NCI-H1436 (cell line): ENCODE measurements at regions not wholly inside any gene's neighbourhood (a gene's known extent, or its start where the extent isn't known, plus 50 kb on each side); places are given as distances from the start of the nearest gene placed in this dataset.

Experiments
- DNase-seq: peaks from one replicate; lab custom pipeline; 2025; lab: John Stamatoyannopoulos, UW

DNA sequence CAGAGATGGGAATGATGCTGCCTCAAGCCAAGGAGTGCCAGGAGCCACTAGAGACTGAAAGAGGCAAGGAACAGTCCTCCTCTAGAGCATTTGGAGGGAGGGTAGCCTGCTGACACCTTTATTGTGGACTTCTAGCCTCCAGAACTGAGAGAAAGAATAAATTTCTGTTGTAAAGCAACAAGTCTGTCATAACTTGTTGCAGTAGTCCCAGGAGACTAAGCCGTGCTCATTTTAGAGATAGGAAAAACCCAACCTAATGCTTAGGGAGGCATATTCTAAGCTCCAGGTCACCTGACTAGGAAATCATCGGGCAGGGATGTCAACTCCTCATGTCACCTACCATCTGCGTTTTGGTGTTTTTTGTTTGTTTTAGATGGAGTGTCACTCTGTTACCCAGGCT is 345.4 kb upstream of the EEF2KMT start:
- no peak for DNase-seq

DNA sequence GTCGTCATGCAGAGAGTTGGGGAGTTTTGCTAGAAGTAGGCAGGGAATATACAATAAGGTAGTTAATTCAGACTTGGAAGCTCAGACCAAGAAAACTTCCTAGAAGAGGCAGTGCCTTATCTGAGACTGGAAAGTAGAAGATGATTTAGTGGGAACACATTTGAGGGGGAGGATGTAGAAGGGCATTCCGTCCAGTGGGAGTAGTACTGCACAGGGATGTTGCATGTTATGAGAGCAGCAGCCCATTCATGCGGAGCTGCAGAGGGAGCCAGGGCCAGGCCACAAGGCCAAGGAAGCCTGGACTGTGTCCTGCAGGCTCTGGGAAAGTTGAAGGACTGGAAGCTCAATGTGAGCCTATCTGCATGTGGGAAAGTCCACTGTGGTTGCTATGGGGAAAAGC is 344.5 kb upstream of the EEF2KMT start:
- no peak for DNase-seq

DNA sequence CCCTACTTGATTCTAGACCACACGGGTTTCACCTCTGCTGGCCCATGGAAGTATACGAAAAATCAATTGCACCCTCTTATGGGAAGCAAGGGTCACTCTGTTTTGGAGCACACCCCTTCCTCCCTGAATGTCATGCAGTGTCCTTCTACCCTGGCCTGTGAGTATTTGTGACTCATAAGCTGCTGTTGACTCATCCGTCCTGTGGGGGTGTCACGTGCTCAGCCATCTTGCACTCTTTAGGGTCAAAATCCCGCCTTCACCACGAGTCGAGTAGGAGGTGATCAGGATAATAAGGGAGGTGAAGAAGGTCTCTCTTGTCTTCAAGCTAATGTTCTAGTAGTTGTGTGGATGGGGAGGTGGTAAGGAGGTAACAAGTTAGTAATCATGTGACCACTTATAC is 341.0 kb upstream of the EEF2KMT start:
- DNase-seq: no peak

DNA sequence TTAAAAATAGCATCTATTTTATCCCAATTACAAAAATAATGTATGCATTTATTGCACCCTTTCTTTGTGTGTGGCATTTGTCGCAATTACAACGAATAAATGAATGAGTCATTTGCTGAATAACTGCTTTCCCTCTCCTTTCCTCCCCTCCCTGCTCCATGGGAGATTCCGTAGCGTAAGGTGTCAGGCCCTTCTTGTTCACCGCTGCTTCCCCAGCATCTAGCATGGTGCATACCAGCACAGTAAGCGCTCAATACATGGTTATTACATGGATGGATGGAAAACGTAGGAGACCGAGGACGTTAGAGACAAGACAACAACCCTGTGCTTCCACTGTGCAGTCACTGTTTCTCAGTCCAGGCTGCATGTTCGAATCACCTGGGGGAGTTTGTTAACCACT is 336.0 kb upstream of the EEF2KMT start:
- no peak for DNase-seq

DNA sequence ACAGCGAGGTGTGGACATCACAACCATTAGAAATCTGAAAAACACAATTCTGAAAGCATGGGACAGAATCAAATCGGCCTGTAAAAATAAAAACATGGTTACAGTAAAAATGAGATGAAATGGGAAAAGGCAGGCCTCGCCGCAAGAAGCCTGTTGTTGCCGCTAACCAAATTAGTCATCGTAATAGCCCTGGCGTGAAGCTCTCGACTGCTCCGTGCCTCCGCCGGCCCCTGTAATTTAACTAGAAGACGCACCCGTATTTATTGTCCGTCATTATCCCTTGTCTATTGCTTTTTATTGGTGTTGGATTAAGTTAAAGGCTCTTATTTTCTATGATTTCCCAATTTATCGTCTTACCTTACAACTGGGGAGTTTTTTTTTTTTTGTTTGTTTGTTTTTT is 334.6 kb upstream of the EEF2KMT start:
- DNase-seq: no peak

DNA sequence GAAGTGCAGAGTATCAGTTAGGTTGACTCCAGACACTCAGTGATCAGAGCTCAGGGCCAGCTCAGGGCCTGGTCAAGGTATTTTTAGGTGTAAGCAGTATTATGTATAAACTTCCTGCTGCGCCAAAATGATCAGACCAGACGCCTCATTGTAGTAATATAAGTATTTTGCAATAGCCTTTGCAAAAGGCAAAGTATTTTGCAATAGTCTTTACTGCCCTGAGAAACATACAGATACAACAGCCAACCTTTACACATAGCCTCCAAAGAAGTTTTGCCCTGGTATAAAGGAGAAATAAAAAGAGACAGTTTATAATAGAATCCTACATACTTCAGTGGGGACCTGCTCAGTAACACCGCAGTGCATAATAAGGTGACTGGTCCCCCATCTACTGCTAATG is 333.0 kb upstream of the EEF2KMT start:
- DNase-seq: no peak

DNA sequence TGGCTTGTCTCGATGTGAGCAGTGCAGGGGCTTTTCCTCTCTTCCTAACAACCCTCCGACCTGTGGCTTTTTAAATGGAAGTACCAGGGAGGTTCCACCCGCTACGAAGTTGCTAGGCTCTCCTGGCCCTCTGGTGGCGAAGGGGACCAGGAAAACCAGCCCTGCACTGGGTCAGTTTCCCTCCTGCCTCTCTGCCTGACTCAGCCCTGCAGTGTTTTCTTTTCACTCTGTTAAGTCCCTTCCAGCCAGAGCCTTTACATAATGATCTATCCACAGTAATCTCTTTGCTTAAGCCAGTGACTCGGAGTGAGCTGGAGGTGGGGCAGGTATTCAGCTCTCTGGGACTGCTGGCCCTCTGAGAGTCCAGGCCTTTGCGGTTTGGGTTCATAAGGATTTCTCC is 331.3 kb upstream of the EEF2KMT start:
- DNase-seq: no peak

DNA sequence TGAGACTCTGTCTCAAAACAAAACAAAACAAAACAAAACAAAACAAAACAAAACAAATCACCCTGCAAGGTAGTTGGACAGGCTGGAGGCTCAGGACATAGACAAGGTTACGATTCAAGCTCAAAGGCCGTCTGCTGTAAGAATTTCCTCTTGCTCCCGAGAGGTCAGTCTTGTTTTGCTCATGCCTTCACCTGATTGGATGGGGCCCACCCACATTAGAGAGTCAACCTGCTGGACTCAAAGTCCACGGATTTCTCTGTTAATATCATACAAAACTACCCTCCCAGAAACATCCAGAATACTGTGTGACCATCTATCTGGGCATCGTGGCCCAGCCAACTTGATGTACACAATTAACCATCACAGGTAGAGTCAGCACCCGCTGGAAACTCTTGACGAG is 330.0 kb upstream of the EEF2KMT start:
- no peak for DNase-seq

DNA sequence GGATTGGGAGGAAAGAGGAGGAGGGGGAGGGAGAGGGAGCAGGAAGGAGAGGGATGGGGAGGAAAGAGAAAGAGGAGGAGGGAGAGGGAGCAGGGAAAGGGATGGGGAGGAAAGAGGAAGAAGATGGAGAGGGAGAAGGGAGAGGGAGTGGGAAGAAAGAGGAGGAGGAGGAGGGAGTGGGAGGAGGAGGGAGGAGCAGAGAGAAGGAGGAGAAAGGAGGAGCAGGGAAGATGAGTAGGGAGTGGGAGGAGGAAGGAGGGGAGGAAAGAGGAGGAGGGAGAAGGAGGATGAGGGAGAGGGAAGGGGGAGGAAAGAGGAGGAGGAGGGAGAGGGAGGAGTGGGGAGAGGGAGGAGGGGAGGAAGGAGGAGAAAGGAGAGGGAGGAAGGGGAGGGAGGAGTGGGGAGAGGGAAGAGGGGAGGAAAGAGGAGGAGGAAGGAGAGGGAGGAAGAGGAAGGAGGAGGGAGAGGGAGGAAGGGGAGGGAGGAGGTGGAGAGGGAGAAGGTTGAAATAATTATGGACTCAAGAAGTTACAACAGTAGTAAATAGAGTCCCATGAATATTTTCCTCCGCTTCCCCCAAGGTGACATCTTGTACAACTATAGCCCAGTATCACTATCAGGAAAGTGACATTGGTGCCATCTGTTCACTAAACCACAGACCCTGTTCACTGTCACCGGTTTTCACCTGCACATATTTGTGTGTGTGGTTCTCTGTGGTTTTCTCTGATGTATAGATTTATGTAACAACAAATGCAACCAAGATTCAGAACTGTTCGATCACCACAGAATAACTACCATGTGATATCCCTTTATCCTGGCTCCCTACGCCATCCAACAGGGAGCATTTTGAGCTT is 325.3 kb upstream of the EEF2KMT start:
- DNase-seq: no peak

DNA sequence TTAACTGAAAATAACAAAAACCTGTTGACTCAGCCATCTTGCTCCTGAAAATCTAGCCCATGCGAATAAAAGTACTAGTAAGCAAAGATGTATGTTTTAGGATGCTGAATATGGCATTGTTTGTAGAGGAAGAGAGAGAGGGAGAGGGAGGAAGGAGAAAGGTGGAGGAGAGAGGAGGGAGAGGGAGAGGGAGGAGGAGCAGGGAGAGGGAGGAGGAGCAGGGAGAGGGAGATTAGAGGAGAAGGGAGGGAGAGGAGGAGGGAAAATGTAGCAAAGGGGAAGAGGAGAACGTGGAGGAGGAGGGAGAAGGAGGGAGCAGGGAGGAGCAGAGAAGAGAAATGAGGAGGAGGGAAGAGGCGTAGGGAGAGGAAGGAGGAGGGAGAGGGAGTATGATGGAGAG is 324.5 kb upstream of the EEF2KMT start:
- DNase-seq: no peak

DNA sequence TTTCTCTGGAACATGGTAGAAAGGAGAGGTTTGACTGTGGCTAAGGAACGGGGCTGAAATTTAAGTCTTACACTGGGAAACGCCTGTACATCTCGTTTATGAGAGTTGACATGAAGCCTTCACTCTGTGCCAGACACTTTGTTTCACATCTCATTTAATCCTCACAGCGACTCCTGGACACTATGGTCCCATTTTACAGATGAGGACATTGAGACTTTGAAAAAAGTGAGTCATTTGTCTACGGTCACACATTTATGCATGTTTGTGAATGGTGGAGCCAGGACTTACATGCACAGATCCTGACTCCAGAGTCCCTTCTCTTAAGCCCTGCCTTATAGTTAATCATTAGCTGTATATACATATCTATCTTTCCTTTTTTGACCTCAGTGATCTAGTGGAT is 318.4 kb upstream of the EEF2KMT start:
- DNase-seq: no peak

DNA sequence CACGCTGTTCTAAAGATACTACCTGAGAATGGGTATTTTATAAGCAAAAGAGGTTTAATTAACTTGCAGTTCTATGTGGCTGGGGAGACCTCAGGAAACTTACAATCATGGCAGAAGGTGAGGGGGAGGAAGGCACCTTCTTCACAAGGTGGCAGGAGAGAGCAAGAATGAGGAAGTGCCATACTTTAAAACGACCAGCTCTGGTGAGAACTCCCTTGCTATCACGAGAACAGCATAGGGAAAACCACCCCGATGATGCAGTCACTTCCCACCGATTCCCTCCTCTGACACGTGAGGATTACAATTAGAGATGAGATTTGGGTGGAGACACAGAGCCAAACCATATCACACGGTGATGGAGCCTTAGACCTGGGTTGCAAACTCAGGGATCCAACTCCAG is 317.5 kb upstream of the EEF2KMT start:
- DNase-seq: no peak

DNA sequence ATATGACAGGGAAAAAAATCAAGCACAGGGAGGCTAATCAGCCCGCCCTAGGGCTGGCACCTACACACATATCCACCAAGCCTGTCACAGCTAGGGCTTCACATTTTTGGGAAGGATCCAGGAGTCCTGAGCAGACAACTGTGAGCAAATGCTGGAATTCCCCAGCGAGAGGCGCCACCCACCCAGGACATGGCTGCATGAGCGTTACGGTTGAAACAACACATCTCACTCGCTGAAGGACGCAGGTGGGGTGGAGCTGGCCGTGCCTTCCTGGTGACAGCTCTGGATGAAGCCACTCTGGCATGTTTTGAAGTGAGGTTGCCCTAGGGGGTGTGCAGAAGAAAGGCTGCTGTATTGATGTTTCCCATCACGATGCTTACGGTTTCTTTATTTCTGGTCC is 315.1 kb upstream of the EEF2KMT start:
- no peak for DNase-seq

DNA sequence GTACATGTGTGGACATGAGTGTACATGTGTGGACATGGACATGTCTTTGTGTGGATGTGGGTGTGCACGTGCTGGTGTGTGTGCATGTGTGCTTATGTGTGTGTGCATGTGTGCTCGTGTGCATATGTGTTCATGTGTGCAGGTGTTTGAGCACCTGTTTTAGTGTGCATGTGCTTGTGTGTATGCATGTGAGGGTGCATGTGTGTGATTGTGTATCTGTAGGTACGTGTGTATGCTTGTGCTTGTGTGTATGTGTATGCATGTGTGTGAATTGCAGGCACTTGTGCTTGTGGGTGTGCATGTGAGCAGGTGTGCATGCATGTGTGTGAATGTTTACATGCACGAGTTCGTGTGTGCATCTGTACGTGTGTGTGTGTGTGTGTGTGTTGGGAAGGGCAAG is 300.6 kb upstream of the EEF2KMT start:
- no peak for DNase-seq

DNA sequence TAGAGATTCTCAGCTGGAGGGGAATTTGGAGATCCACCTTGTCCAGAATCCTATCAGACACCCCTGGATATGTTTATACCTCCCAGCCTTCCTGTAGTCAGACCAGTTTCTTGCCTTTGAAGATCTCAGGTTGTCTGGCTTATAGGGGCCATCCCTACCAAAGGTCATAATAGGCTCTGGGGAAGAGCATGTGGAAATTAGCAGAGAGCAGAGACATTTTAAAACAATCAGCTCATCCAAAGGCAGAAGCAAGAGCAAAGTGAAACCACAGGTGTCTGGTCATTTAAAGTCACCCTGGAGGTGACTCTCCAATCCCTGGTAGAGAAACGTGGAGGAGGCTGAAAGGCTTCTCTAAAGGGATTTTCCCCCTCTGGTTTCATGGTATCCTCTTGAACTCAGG is 299.3 kb upstream of the EEF2KMT start:
- no peak for DNase-seq

DNA sequence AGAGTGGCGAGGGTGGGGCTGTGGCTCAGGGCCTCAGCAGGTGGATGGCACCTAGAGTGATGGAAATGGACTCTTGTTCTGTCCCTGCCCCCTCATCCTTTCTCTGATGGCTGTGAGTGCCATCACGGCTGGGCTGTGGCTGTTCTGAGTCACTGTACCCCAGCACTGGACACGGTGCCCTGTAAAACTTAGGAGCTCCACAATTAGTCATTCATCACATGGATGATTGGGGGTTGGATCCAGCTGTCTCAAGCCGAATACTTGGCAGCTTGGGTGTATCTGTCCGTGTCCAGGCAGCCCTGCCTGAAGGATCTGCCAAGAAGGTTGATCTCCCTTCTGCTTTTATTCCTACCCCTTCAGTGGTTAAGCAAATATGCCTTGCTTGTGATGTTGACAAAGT is 295.5 kb upstream of the EEF2KMT start:
- no peak for DNase-seq

DNA sequence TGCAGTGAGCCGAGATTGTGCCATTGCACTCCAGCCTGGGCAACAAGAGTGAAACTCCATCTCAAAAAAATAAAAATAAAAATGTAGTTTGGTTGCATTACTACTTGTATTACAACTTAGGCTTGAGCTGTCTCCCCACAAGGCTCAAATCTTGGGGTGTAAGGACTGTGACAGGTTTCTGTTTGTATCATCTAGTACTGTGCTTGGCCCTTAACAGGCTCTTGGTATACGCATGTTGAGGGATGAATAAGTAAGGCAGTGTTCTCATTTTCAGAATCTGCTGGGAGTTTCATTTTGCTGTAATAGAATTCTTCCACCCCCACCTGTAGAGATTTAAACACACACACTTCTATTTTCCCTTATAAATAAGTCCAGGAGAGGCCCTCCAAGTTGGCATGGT is 289.4 kb upstream of the EEF2KMT start:
- no peak for DNase-seq

DNA sequence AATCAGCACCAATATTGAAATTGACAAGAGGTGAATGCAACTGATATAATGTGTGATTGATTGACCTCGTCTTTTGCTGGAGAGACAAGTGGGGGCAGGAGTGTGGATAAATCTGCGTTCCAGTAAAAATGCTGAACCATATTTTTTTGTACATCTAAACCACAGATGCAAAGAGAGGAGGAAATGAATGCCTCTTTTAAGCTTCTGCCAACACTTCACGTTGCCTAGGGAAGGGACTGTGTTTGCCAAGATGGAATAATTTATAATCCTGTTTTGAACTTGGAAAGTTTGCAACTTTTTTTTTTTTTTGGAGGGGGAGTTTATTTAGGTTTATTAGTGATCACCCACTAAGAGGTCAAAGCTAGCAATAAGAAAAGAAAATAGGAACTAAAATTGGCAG is 288.2 kb upstream of the EEF2KMT start:
- no peak for DNase-seq

DNA sequence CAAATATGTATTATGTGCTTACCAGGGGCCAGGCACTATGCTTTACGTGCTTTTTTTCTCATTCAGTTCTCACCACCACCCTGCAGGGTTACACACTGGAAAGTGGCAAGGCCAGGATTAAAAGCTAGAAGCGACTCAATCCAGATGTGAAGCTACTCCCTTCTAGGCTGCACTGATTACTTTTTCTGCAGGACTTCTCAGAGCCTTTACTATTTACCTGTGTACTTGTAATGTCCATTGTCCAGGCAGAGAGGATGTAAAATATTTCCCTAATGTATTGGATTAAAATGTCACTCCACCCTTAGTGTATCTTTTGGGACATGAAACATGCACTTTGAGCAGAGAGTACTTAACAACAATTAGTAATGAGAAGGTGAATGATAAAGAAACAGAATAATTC is 287.5 kb upstream of the EEF2KMT start:
- no peak for DNase-seq

DNA sequence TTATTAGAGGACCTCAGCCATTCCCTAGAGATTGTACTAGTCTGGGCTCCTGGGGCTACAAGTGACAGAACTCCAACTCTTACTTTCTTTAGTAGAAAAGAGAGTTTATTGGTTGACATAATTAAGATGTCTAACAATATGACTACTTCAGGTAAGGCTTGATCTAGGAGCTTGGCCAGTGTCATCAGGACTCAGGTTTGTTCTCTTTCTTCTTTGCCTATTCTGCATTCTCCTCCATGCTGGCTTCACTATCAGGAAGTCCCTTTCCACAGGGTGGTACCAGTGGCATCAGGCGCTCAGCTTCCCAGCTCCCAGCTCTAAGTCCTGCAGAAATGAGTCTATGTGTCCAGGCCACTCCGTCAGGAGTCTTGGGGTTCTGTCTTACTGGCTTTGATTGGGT is 286.1 kb upstream of the EEF2KMT start:
- DNase-seq: no peak

DNA sequence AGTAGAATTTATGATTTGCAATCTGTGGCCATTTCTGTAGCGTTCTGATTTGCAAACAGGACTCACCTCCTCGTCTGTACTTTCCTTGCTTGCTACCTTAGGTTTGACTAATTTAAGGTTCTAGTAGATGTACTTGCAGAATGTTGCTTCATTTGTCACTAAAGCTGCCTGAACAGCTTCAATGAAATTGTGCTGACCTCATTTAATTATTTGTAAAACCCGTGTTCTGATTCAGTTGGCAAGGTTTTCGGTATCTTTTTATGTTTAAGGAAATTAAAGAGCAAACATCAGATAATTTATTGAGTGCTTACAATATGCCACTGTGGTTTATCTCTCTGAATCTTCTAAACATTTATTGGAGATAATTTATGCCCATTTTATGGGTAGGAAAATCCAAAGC is 284.9 kb upstream of the EEF2KMT start:
- no peak for DNase-seq

DNA sequence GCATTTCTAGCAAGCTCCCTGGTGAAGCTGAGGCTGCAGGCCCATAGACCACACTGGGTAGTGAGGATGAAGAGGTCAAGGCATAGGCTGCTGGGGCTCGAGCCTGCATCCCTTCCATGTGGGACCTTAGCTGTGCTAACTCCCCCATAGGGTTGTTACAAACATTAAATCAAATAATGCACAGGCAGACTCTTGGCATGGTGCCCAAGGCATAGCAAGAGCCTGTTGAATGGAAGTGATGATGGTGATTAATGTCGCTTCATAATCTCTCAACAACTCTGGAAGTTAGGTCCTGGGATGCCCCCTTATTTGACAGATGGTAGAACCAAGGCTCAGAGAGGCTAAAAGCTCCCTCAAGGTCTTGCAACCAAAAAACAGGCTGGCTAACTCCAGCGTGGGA is 283.9 kb upstream of the EEF2KMT start:
- no peak for DNase-seq

DNA sequence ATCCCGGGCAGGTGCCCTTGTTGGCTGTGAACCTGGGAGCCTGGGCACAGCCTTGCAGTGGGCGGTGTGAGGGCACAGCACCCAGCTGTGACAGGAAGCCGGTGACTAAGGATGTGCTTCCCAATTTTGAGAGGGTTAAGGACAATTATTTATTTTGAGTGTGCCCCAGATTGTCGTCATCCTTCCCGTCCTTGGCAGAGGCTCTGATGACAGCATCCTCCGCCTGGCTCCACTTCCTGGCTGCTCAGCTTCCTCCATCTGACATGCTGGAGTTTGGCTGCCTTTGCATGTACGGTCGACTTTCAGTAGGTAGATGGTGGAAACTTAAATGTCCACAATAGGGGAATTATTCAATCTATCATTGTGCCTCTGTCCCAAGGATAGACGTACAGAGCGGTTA is 282.4 kb upstream of the EEF2KMT start:
- no peak for DNase-seq

DNA sequence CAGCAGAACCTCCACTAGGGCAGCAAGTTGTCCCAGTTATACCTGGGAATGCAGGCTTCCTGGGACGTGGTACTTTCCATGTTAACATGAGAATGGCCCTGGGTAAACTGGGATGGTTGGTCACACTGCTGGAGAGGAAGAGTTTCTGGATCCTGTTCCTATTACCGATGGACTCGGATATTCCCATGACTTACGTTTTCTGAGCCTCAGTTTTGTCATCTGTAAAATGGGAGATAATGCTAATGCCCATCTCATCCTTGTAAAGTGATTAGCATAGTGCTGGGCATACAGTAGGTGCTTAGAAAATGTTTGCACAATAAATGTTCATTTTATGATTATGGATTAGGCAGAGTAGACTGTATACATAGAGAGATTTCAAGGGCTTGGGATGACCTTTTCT is 280.9 kb upstream of the EEF2KMT start:
- DNase-seq: no peak
